ENCODE measurements at regions not wholly inside any gene's neighbourhood (a gene's known extent, or its start where the extent isn't known, plus 50 kb on each side); places are given as distances from the start of the nearest gene placed in this dataset.

DNA sequence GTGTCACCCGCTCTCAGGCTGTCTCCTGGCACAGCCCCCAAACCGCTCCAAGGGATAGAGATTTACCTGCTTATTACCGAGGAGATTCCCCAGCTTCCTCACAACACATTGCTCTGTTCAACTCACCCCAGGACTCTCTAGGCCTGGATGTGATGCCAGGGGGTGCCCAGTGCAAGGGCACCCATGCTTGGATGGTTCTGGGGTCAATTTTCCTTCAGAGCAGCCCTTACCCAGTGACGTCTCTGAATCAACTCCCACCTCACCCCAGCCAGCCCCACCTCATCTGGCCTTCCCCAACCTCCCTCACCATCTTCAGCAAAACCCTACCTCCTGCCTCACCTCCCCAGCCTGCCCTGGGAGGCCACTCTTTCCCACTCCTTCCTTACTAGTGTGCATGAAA is 951.6 kb upstream of the ZNF722 start:
- TF ChIP-seq YY1 (IDR thresholded peaks at IDR 0.05; ENCODE audit: borderline replicate concordance in 1 of 3, control insufficient read depth in 1 of 3, extremely low read depth in 1 of 3, insufficient read depth in 3 of 3, insufficient read length in 1 of 3, insufficient replicate concordance in 2 of 3, low read depth in 1 of 3, low read length in 2 of 3) (no peak), PPARD (CRISPR knock-in tag; IDR thresholded peaks at IDR 0.05) (no peak), ARID2 (IDR thresholded peaks at IDR 0.05) (no peak), ZNF436 (CRISPR knock-in tag; IDR thresholded peaks at IDR 0.05) (no peak), SMC3 (conservative IDR thresholded peaks at IDR 0.05; ENCODE audit: insufficient read depth, low read depth, low read length) (no peak), KDM1A (IDR thresholded peaks at IDR 0.05) (no peak), FIP1L1 (IDR thresholded peaks at IDR 0.05; ENCODE audit: low read depth, low read length, poor library complexity, severe bottlenecking) (no peak), NFIC (IDR thresholded peaks at IDR 0.05) (no peak), DPF2 (IDR thresholded peaks at IDR 0.05) (no peak), COPS2 (conservative IDR thresholded peaks at IDR 0.05) (no peak)
- TF ChIP-seq, protein P1, sequence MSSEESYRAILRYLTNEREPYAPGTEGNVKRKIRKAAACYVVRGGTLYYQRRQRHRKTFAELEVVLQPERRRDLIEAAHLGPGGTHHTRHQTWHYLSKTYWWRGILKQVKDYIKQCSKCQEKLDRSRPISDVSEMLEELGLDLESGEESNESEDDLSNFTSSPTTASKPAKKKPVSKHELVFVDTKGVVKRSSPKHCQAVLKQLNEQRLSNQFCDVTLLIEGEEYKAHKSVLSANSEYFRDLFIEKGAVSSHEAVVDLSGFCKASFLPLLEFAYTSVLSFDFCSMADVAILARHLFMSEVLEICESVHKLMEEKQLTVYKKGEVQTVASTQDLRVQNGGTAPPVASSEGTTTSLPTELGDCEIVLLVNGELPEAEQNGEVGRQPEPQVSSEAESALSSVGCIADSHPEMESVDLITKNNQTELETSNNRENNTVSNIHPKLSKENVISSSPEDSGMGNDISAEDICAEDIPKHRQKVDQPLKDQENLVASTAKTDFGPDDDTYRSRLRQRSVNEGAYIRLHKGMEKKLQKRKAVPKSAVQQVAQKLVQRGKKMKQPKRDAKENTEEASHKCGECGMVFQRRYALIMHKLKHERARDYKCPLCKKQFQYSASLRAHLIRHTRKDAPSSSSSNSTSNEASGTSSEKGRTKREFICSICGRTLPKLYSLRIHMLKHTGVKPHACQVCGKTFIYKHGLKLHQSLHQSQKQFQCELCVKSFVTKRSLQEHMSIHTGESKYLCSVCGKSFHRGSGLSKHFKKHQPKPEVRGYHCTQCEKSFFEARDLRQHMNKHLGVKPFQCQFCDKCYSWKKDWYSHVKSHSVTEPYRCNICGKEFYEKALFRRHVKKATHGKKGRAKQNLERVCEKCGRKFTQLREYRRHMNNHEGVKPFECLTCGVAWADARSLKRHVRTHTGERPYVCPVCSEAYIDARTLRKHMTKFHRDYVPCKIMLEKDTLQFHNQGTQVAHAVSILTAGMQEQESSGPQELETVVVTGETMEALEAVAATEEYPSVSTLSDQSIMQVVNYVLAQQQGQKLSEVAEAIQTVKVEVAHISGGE (CRISPR knock-in tag; IDR thresholded peaks at IDR 0.05): no peak
- TF ChIP-seq, protein P2, sequence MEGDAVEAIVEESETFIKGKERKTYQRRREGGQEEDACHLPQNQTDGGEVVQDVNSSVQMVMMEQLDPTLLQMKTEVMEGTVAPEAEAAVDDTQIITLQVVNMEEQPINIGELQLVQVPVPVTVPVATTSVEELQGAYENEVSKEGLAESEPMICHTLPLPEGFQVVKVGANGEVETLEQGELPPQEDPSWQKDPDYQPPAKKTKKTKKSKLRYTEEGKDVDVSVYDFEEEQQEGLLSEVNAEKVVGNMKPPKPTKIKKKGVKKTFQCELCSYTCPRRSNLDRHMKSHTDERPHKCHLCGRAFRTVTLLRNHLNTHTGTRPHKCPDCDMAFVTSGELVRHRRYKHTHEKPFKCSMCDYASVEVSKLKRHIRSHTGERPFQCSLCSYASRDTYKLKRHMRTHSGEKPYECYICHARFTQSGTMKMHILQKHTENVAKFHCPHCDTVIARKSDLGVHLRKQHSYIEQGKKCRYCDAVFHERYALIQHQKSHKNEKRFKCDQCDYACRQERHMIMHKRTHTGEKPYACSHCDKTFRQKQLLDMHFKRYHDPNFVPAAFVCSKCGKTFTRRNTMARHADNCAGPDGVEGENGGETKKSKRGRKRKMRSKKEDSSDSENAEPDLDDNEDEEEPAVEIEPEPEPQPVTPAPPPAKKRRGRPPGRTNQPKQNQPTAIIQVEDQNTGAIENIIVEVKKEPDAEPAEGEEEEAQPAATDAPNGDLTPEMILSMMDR (IDR thresholded peaks at IDR 0.05 in 2 of 3, conservative IDR thresholded peaks at IDR 0.05 in 1 of 3; ENCODE audit: insufficient read depth in 2 of 3, low read depth in 1 of 3, low read length in 3 of 3): no peak
- TF ChIP-seq, protein P3, sequence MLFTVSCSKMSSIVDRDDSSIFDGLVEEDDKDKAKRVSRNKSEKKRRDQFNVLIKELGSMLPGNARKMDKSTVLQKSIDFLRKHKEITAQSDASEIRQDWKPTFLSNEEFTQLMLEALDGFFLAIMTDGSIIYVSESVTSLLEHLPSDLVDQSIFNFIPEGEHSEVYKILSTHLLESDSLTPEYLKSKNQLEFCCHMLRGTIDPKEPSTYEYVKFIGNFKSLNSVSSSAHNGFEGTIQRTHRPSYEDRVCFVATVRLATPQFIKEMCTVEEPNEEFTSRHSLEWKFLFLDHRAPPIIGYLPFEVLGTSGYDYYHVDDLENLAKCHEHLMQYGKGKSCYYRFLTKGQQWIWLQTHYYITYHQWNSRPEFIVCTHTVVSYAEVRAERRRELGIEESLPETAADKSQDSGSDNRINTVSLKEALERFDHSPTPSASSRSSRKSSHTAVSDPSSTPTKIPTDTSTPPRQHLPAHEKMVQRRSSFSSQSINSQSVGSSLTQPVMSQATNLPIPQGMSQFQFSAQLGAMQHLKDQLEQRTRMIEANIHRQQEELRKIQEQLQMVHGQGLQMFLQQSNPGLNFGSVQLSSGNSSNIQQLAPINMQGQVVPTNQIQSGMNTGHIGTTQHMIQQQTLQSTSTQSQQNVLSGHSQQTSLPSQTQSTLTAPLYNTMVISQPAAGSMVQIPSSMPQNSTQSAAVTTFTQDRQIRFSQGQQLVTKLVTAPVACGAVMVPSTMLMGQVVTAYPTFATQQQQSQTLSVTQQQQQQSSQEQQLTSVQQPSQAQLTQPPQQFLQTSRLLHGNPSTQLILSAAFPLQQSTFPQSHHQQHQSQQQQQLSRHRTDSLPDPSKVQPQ (CRISPR knock-in tag; IDR thresholded peaks at IDR 0.05; ENCODE audit: borderline replicate concordance): no peak
- TF ChIP-seq, protein P4, sequence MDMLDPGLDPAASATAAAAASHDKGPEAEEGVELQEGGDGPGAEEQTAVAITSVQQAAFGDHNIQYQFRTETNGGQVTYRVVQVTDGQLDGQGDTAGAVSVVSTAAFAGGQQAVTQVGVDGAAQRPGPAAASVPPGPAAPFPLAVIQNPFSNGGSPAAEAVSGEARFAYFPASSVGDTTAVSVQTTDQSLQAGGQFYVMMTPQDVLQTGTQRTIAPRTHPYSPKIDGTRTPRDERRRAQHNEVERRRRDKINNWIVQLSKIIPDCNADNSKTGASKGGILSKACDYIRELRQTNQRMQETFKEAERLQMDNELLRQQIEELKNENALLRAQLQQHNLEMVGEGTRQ (CRISPR knock-in tag; IDR thresholded peaks at IDR 0.05): no peak
